HepG2 (cell line): ENCODE measurements at regions not wholly inside any gene's neighbourhood (a gene's known extent, or its start where the extent isn't known, plus 50 kb on each side); places are given as distances from the start of the nearest gene placed in this dataset.

Experiments
- ATAC-seq: fragments of 200-7000 bp; cut with Tn5 transposase; 3 replicates; pipeline ENCODE4 v1.9.1; 2020; ENCODE audit warnings: mild to moderate bottlenecking, moderate library complexity
- BruUV-seq: library from RNA; stranded (reverse); fragments of 400-500 nt; replicated peaks from 2 replicates; lab custom pipeline; 2021; lab: Mats Ljungman, UMichigan
- CTCF ChIA-PET: fragments of 300-600 bp; formaldehyde crosslinking; extraction: SDS; loops from one replicate; lab custom pipeline; 2021; ENCODE audit warnings: low total read pairs, inconsistent platforms, low intra/inter-chr PET ratio; lab: Yijun Ruan, JAX
- POLR2A ChIA-PET: fragments of 350-600 bp; sonication (Branson Sonifier 250); formaldehyde crosslinking; loops from one replicate; lab custom pipeline; 2020; ENCODE audit warnings: antibody characterized with exemption, inconsistent platforms; lab: Yijun Ruan, JAX
- DNase-seq: peaks from one replicate; pipeline ENCODE4 v3.0.0-alpha.2; 2015; ENCODE audit warnings: low spot score
- FAIRE-seq: peaks from 3 replicates; lab custom pipeline; 2011; peaks lifted over from hg19 to GRCh38; lab: Jason Lieb, UNC
- H2AFZ ChIP-seq: one replicate; pipeline ENCODE4 v1.6.1; 2011; ENCODE audit warnings: low read length, inconsistent platforms
- H3K27ac ChIP-seq: fragments of 300-600 bp; 3 replicates; pipeline ENCODE4 v1.8.0; 2011; ENCODE audit warnings: mixed run types, mild to moderate bottlenecking, mixed read lengths, low read length, inconsistent platforms; ENCODE audit not compliant: insufficient read depth; ENCODE audit errors: extremely low read length
- H3K27me3 ChIP-seq, 2 experiments: fragments of 200-600 bp in 1 of 2; 2 replicates in 1 of 2; 3 replicates in 1 of 2; pipeline versions ENCODE4 v1.6.0 to v1.8.0; 2011; ENCODE audit warnings: low read length in 2 of 2, mild to moderate bottlenecking in 2 of 2, moderate library complexity in 2 of 2, inconsistent platforms in 1 of 2; ENCODE audit not compliant: insufficient read depth in 2 of 2, control insufficient read depth in 1 of 2
- H3K36me3 ChIP-seq, 2 experiments: fragments of 200-600 bp in 1 of 2; replicated peaks in 1 of 2; 2 replicates in 1 of 2; 3 replicates in 1 of 2; pipeline versions ENCODE4 v1.5.1 to v1.8.0; 2011; ENCODE audit warnings: low read length in 2 of 2, inconsistent platforms in 1 of 2; ENCODE audit not compliant: insufficient read depth in 2 of 2, control insufficient read depth in 1 of 2
- H3K4me1 ChIP-seq: 2 replicates; pipeline ENCODE4 v1.5.1; 2012; ENCODE audit warnings: low read length, inconsistent platforms; ENCODE audit not compliant: insufficient read depth
- H3K4me2 ChIP-seq: 2 replicates; pipeline ENCODE4 v1.6.0; 2011; ENCODE audit warnings: low read depth, low read length, inconsistent platforms
- H3K4me3 ChIP-seq, 3 experiments: fragments of 200-600 bp in 1 of 3; sonication (generic), shearing (Covaris generic) in 1 of 3; replicated peaks in 1 of 3; 2 replicates each; pipeline ENCODE4 v1.5.1; 2011 to 2016; ENCODE audit warnings: low read length in 3 of 3, inconsistent platforms in 2 of 3, low read depth in 2 of 3, mild to moderate bottlenecking in 2 of 3, control low read depth in 1 of 3, mixed read lengths in 1 of 3; ENCODE audit not compliant: insufficient read depth in 1 of 3
- H3K79me2 ChIP-seq: one replicate; pipeline ENCODE4 v1.6.1; 2011; ENCODE audit warnings: low read length, inconsistent platforms; ENCODE audit not compliant: insufficient read depth
- H3K9ac ChIP-seq: 2 replicates; pipeline ENCODE4 v1.6.0; 2011; ENCODE audit warnings: mild to moderate bottlenecking, low read depth, low read length, inconsistent platforms; ENCODE audit not compliant: insufficient read depth
- H3K9me3 ChIP-seq: 2 replicates; pipeline ENCODE4 v1.5.1; 2012; ENCODE audit warnings: mild to moderate bottlenecking, low read length
- H4K20me1 ChIP-seq: 2 replicates; pipeline ENCODE4 v1.6.0; 2011; ENCODE audit warnings: inconsistent platforms, mild to moderate bottlenecking, low read length, moderate library complexity; ENCODE audit not compliant: insufficient read depth
- EED ChIP-seq: sonication (generic); formaldehyde crosslinking; IDR thresholded peaks from 2 replicates; pipeline ENCODE4 v1.5.0; 2020; ENCODE audit warnings: mild to moderate bottlenecking, missing genetic modification reagents
- KIAA2018 ChIP-seq: sonication (generic); formaldehyde crosslinking; IDR thresholded peaks from 2 replicates; pipeline ENCODE4 v1.5.0; 2020; ENCODE audit warnings: mild to moderate bottlenecking, missing genetic modification reagents, borderline replicate concordance
- MBD4 ChIP-seq: IDR thresholded peaks from 2 replicates; pipeline ENCODE4 v1.6.1; 2012; ENCODE audit warnings: low read length, inconsistent platforms, borderline replicate concordance
- MTF1 ChIP-seq: sonication (generic); formaldehyde crosslinking; IDR thresholded peaks from 2 replicates; pipeline ENCODE4 v1.5.0; 2020; ENCODE audit warnings: missing genetic modification reagents
- RBAK ChIP-seq: sonication (generic); formaldehyde crosslinking; IDR thresholded peaks from 2 replicates; pipeline ENCODE4 v1.5.1; 2020; ENCODE audit warnings: mild to moderate bottlenecking, missing genetic modification reagents
- REL ChIP-seq: sonication (generic); formaldehyde crosslinking; conservative IDR thresholded peaks from 2 replicates; pipeline ENCODE4 v1.8.0; 2022; ENCODE audit warnings: mild to moderate bottlenecking, missing genetic modification reagents, moderate library complexity
- ZFP90 ChIP-seq: sonication (generic); formaldehyde crosslinking; IDR thresholded peaks from 2 replicates; pipeline ENCODE4 v1.8.0; 2022; ENCODE audit warnings: missing genetic modification reagents, mild to moderate bottlenecking, inconsistent platforms, borderline replicate concordance
- ZNF18 ChIP-seq: sonication (generic); formaldehyde crosslinking; IDR thresholded peaks from 2 replicates; pipeline ENCODE4 v1.8.0; 2022; ENCODE audit warnings: mild to moderate bottlenecking, missing genetic modification reagents; ENCODE audit not compliant: insufficient replicate concordance
- ZNF230 ChIP-seq: sonication (generic); formaldehyde crosslinking; IDR thresholded peaks from 2 replicates; pipeline ENCODE4 v1.4.0; 2020; ENCODE audit warnings: mild to moderate bottlenecking, missing genetic modification reagents
- ZNF296 ChIP-seq: sonication (generic); formaldehyde crosslinking; conservative IDR thresholded peaks from 2 replicates; pipeline ENCODE4 v1.5.0; 2020; ENCODE audit warnings: mild to moderate bottlenecking, missing genetic modification reagents
- WGBS: methylation state at CpG from one replicate; pipeline ENCODE4 v1.1.6; 2017; ENCODE audit warnings: low lambda C conversion rate; 5-methylcytosine and 5-hydroxymethylcytosine counted together
- in situ Hi-C: cut with HindIII; loops from 2 replicates; pipeline ENCODE4 v1.10.0; 2017; ENCODE audit warnings: low pct_unique_long_range_greater_than_20kb; ENCODE audit not compliant: extremely low pct_ligation_motif_present
- intact Hi-C: fragments of 100-400 bp; cut with micrococcal nuclease; formaldehyde crosslinking; loops from one replicate; pipeline ENCODE4 v1.10.0; 2022; ENCODE audit not compliant: unreplicated experiment

DNA sequence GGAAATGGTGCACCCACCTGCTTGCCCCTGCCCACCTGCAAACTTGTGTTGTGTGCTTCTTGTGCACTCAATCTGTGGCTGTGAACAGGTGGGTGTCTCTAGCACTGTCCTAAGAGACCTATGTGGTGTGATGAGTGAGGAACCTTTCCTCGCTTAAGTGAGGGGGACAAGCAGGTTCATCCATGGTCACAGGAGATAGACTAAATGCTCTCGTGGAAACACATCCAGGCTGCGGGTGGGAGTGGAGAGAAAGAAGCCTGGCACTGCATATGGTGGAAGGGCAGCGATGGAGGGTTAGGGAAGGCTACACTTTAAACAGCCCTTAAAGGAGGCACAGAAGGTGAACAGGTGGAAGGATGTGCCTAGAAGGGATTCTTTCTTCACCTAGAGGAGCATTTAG lies 330.9 kb downstream of the CXCL12 start:
- ATAC-seq (no peak), FAIRE-seq (no peak), DNase-seq (no peak)
- intact Hi-C loops = no loop called here
- in situ Hi-C loops = no loop called here
- whole genome bisulfite sequencing = 53% methylated on average over 4 of the region's 4 CpGs
- BruUV-seq = no TSS peak
- Histone ChIP-seq H3K9ac (no peak overlapping the region), H3K79me2 (no peaks in the 10 kb centered on the region), H3K4me3 (no peak overlapping the region), H2AFZ (no peak overlapping the region), H3K4me1 (peaks cover 7% of the 10 kb centered on the region; the same call in 1 of the 2 replicates), H3K9me3 (no peaks in the 10 kb centered on the region), H3K27ac (no peak overlapping the region), H3K4me2 (no peak overlapping the region), H4K20me1 (no peaks in the 10 kb centered on the region), H3K27me3 (peaks cover 0 to 24% of the 10 kb centered on the region in 2 experiments; a peak in 2 of 5 replicates), H3K36me3 (no peaks in the 10 kb centered on the region)
- TF ChIP-seq KIAA2018 (CRISPR knock-in tag) = no peak
- TF ChIP-seq MTF1 (CRISPR knock-in tag) = no peak
- TF ChIP-seq RBAK = no peak
- TF ChIP-seq ZFP90 = no peak
- TF ChIP-seq EED = no peak
- no peak for TF ChIP-seq REL (CRISPR knock-in tag)
- TF ChIP-seq ZNF230 = no peak
- TF ChIP-seq ZNF296 (CRISPR knock-in tag) = no peak
- TF ChIP-seq ZNF18 (CRISPR knock-in tag) = no peak
- TF ChIP-seq MBD4 = no peak
- CTCF ChIA-PET = no interaction called here
- POLR2A ChIA-PET = no interaction called here
